Peyer's patch (tissue), 4 donors: ENCODE measurements at regions not wholly inside any gene's neighbourhood (a gene's known extent, or its start where the extent isn't known, plus 50 kb on each side); places are given as distances from the start of the nearest gene placed in this dataset.

Experiments used
- CTCF ChIP-seq, 6 experiments: fragments of 450-650 bp in 4 of 6; fragments of 200-600 bp in 2 of 6; sonication (generic) in 1 of 6; IDR thresholded peaks; one replicate each; pipeline ENCODE4 v1.5.1; 2017 to 2019; ENCODE audit warnings: antibody characterized with exemption in 6 of 6, mild to moderate bottlenecking in 3 of 6, moderate library complexity in 1 of 6
- POLR2A ChIP-seq, 2 donors: fragments of 450-650 bp; IDR thresholded peaks; one replicate each; pipeline ENCODE4 v1.5.1; 2017; ENCODE audit warnings: antibody characterized with exemption in 2 of 2, mild to moderate bottlenecking in 2 of 2, moderate library complexity in 2 of 2

GRCh38 chr3:23062582-23062981 is 140.5 kb upstream of the UBE2E2 start:
- TF ChIP-seq POLR2A (IDR thresholded peaks at IDR 0.05) (no peak), CTCF (IDR thresholded peaks at IDR 0.05) (no peak)
